Activated naive CD4-positive, alpha-beta T cell treated with anti-CD3 and anti-CD28 coated beads, Interleukin-2, amount 10 ng/mL, durations not matched to agents 7 days and 5 days (primary cell): ENCODE measurements at regions not wholly inside any gene's neighbourhood (a gene's known extent, or its start where the extent isn't known, plus 50 kb on each side); places are given as distances from the start of the nearest gene placed in this dataset.

Source experiments
- CTCF ChIA-PET: fragments of 350-600 bp; sonication (Branson Sonifier 250); formaldehyde crosslinking; loops from one replicate; lab custom pipeline; 2021; ENCODE audit warnings: antibody characterized with exemption; lab: Charles Lee
- DNase-seq: peaks from one replicate; pipeline ENCODE4 v3.0.0-alpha.2; 2020
- H3K27ac Mint-ChIP-seq: one replicate; pipeline ENCODE4 v1.8.0; 2021; ENCODE audit warnings: mild to moderate bottlenecking, moderate library complexity, mixed read lengths
- H3K27me3 Mint-ChIP-seq: one replicate; pipeline ENCODE4 v1.8.0; 2021; ENCODE audit warnings: mild to moderate bottlenecking, mixed read lengths
- H3K36me3 Mint-ChIP-seq: one replicate; pipeline ENCODE4 v1.8.0; 2021; ENCODE audit warnings: mixed read lengths
- H3K4me1 Mint-ChIP-seq: one replicate; pipeline ENCODE4 v1.8.0; 2021; ENCODE audit warnings: mixed read lengths
- H3K4me3 Mint-ChIP-seq: one replicate; pipeline ENCODE4 v1.8.0; 2021; ENCODE audit warnings: mild to moderate bottlenecking, moderate library complexity, mixed read lengths
- H3K9me3 Mint-ChIP-seq: one replicate; pipeline ENCODE4 v1.8.0; 2021; ENCODE audit warnings: mixed read lengths

DNA sequence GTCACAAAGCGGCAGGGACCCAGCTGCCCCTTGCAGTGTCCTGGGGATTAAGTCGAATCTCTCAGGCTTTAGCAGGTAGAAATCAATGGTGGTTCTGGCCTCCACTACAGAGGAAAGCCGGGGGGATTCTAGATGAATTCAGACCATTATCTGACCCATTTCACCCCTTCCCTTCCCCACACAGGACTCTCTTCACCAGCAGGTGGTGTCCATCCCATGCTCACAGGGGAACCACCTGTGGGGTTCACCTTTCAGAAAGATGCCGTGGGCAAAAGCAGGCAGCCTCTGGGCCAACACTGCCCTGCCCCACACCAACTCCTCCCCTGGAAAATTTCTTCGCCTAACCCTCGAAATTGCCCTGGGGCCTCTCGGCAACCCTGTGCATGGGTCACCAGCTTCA, 123.8 kb upstream of the GGTLC1 start:
- DNase-seq, result no peak
- Mint-ChIP-seq H3K4me1 (no peaks in the 10 kb centered on the region), H3K36me3 (no peaks in the 10 kb centered on the region), H3K27me3 (peaks cover 12% of the 10 kb centered on the region), H3K9me3 (no peaks in the 10 kb centered on the region), H3K4me3 (no peak overlapping the region), H3K27ac (no peak overlapping the region)
- CTCF ChIA-PET, result interaction anchor here (1.0 kb wide), 1 partner anchor 11 kb away, joined by 3 read pairs; no protein-coding TSS in a partner anchor

DNA sequence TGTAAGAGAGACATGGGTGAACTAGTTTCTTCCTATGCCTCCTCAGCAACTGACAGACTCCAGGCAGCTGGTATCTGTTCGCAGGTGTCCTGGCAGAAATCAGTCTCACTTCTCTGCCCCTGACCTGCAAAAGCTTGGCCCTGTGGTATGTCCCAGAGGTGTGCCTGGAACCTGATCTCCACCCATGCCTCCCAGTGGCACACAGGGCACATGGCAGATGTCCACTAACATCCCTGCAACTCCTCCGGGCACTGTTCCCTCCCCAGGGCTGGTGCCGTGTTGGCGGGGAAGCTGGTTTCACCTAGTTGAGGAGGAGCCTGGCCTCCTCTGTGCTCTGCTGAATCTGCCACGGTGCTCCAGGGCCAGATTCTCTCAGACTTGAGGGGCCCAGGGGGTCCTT, 123.3 kb upstream of the GGTLC1 start:
- Mint-ChIP-seq H3K4me1 (no peaks in the 10 kb centered on the region), H3K9me3 (no peaks in the 10 kb centered on the region), H3K36me3 (no peaks in the 10 kb centered on the region), H3K27me3 (peaks cover 16% of the 10 kb centered on the region), H3K4me3 (no peak overlapping the region), H3K27ac (no peak overlapping the region)
- CTCF ChIA-PET, result interaction anchor here (1.0 kb wide), 1 partner anchor 10 kb away, joined by 3 read pairs; no protein-coding TSS in a partner anchor
- DNase-seq, result no peak

DNA sequence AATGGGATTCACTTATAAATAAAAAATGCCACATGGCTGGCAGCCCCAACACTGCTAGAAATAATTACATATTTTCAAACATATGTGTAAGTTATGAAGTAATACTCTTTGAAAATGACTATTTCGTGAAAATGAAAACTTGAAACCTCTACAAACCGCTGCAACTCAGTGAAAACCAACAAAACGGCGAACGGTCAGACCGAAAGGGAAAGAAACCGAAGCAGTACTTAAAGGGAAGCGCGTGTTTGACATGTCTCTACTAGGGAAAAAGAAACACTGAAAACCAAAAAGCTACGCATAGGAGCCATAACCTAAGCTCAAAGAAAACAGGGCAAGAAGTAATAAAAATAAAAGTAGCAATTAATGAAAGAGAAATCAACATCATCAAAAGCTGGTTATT, 121.0 kb upstream of the GGTLC1 start:
- no peak overlapping the region for H3K4me3 Mint-ChIP-seq
- CTCF ChIA-PET, result interaction anchor here (0.7 to 1.9 kb wide), 4 partner anchors 8 to 821 kb away, joined by 3 to 6 read pairs (median 4); no protein-coding TSS in a partner anchor
- H3K27me3 Mint-ChIP-seq, result peaks cover 26% of the 10 kb centered on the region
- H3K9me3 Mint-ChIP-seq, result no peaks in the 10 kb centered on the region
- DNase-seq, result no peak
- H3K27ac Mint-ChIP-seq, result no peak overlapping the region
- H3K36me3 Mint-ChIP-seq, result no peaks in the 10 kb centered on the region
- H3K4me1 Mint-ChIP-seq, result no peaks in the 10 kb centered on the region

DNA sequence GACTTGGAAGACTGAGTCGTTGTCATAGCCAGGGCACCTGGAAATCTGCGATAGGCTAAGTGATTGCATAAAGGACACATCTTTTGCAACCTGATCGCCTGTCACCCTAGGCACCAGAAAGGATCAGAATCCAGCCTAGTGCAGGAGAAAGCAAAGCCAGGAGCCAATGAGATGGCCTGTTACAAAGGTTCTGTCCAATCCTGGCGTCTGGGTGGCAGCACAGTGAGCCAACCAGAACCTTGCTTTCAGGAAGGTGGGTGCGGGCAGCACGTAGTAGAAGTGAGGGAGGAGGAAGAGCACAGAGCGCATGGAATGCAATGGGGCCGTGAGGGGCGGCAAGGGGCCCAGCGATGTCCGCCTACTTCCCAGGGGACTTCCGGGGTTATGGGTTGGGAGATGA, 120.4 kb upstream of the GGTLC1 start:
- H3K27ac Mint-ChIP-seq, result no peak overlapping the region
- H3K36me3 Mint-ChIP-seq, result no peaks in the 10 kb centered on the region
- CTCF ChIA-PET, result no interaction called here
- DNase-seq, result no peak
- no peaks in the 10 kb centered on the region for H3K9me3 Mint-ChIP-seq
- H3K27me3 Mint-ChIP-seq, result peaks cover 31% of the 10 kb centered on the region
- H3K4me3 Mint-ChIP-seq, result no peak overlapping the region
- H3K4me1 Mint-ChIP-seq, result no peaks in the 10 kb centered on the region

DNA sequence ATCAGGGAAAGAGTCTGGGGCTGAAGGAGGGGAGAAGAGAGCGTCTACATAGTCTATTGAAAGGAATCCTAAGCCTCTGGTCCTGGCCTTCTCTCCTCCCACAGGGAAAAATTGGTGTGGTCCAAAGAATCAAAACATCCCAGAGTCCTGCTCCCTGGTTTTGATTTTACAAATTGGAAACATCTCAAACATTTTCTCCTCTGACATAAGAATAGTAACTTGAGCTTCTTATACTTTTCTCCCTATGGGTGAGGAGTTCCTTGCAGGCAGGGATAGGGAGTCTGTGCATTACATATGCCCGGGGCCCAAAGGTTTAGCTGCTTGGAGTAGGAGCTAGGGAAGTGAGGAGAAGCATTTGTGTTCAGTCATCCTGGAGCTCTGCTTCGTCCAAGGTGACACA, 120.0 kb upstream of the GGTLC1 start:
- Mint-ChIP-seq H3K9me3 (no peaks in the 10 kb centered on the region), H3K27me3 (peaks cover 34% of the 10 kb centered on the region), H3K4me3 (no peak overlapping the region), H3K27ac (no peak overlapping the region), H3K4me1 (no peaks in the 10 kb centered on the region), H3K36me3 (no peaks in the 10 kb centered on the region)
- DNase-seq, result no peak
- CTCF ChIA-PET, result no interaction called here

DNA sequence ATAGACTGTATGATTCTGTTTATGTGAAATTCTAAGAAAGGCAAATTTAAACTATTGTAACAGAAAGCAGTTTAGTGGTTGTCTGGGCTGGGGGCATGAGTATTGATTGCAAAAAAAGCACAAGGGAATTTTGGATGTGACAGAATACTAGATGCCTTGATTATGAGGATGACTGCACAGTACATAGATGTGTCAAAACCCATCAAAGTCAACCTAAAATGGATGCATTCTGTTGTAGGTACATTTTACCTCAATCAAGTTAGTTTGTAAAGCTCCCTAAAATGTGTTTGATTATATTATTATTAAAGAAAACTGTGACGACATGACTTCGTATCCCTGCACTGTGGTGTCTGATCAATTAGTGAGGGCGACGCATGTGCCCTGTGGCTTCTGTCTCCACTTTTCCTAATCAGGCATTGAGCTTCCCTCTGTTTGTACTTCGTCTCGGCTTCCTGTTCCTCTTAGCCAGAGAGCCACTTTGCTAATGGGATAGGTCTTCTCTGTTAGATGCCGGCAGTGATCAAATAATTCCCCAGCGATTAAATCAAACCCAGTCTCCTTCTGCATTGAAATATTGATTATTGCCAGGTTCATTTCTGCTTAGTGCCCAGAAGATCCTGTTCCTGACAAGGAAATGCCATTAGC, 118.3 kb upstream of the GGTLC1 start:
- H3K4me3 Mint-ChIP-seq, result no peak overlapping the region
- H3K4me1 Mint-ChIP-seq, result no peaks in the 10 kb centered on the region
- no peak overlapping the region for H3K27ac Mint-ChIP-seq
- H3K36me3 Mint-ChIP-seq, result no peaks in the 10 kb centered on the region
- no peak for DNase-seq
- H3K27me3 Mint-ChIP-seq, result peaks cover 32% of the 10 kb centered on the region
- no peaks in the 10 kb centered on the region for H3K9me3 Mint-ChIP-seq
- CTCF ChIA-PET, result interaction anchor here (1.5 kb wide), 1 partner anchor 169 kb away, joined by 3 read pairs; no protein-coding TSS in a partner anchor

DNA sequence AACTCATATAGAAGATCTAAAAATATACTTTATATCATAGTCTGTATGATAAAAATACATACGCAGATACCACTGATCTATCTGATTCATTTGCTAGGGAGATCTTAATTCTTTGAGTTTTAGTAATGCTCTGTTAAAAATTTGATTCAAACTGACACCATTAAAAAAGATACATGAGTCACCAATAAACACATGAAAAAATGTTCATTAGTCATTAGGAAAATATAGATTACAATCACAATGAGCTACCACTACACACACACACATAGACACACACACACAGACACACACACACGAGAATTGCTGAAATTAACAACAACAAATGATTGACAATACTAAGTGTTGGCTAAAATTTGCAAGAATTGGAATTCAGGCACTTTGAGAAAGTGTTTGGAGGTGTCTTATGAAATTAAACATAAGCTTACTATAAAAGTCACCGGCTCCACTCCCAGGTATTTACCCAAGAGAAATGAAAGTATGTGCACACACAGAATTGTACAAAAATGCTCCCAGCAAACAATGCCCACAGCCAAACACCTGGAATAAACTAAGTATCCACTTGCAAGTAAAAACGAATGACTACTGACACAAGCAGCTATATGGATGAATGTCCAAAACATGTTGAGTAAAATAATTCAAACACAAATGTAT, 117.7 kb upstream of the GGTLC1 start:
- Mint-ChIP-seq H3K36me3 (no peaks in the 10 kb centered on the region), H3K4me1 (no peaks in the 10 kb centered on the region), H3K27me3 (peaks cover 31% of the 10 kb centered on the region), H3K27ac (no peak overlapping the region), H3K9me3 (no peaks in the 10 kb centered on the region), H3K4me3 (no peak overlapping the region)
- CTCF ChIA-PET, result interaction anchor here (1.5 kb wide), 1 partner anchor 169 kb away, joined by 3 read pairs; no protein-coding TSS in a partner anchor
- no peak for DNase-seq

DNA sequence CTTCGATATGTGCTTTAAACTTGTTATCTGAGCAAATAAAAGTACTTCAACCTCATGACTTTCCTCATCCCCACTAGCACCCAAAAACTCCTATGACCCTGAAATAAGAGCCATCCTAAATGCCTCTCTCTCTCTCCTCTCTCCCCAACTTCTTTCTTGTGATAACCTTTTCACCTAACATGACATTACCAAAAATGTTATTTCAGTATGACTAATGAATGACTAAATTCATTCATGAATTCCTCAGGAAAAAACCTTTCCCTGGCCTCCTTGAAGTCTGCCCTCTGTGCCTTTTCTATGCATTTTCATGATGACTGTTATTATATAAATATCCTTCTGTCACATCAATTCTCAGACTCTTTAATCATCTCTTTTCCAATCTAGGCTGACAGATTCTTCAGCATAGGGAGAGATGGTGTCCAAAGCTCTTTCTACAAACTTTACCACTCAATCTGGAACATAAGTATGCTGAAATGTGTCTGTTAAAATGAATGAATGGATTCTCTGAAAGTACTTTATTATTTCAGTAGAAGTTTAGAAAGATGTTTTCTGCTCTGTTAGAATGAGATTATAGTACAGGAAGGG, 114.3 kb upstream of the GGTLC1 start:
- CTCF ChIA-PET, result interaction anchor here (0.7 to 2.2 kb wide), 12 partner anchors 9 to 815 kb away, joined by 3 to 19 read pairs (median 4); no protein-coding TSS in a partner anchor
- Mint-ChIP-seq H3K4me3 (no peak overlapping the region), H3K27me3 (peaks cover 22% of the 10 kb centered on the region), H3K27ac (no peak overlapping the region), H3K4me1 (peaks cover 13% of the 10 kb centered on the region), H3K36me3 (no peaks in the 10 kb centered on the region), H3K9me3 (no peaks in the 10 kb centered on the region)
- DNase-seq, result no peak

DNA sequence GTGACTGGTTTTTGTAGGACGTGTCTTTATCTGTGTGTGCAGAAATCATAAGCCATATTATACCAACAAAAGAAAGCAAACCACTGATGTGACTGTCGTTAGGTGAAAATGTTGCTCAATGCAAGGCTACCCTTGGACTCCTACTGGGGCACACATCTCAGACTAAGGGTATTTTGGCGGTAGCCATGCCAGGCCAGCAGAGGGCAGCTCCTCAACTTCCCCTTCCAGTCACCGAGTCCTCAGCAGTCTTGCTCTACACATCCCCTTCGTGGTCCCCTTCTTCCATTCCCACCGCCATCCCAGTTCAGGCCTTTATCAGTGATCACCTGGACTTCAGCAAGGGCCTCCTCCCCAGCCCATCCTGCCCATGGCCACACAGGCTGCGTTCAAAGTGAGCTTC, 113.7 kb upstream of the GGTLC1 start:
- Mint-ChIP-seq H3K4me1 (peaks cover 13% of the 10 kb centered on the region), H3K9me3 (no peaks in the 10 kb centered on the region), H3K27ac (no peak overlapping the region), H3K4me3 (no peak overlapping the region), H3K27me3 (peaks cover 22% of the 10 kb centered on the region), H3K36me3 (no peaks in the 10 kb centered on the region)
- CTCF ChIA-PET, result interaction anchor here (0.7 to 2.2 kb wide), 25 partner anchors 8 to 815 kb away, joined by 3 to 19 read pairs (median 4); no protein-coding TSS in a partner anchor
- peak; percentile 50 for DNase-seq

DNA sequence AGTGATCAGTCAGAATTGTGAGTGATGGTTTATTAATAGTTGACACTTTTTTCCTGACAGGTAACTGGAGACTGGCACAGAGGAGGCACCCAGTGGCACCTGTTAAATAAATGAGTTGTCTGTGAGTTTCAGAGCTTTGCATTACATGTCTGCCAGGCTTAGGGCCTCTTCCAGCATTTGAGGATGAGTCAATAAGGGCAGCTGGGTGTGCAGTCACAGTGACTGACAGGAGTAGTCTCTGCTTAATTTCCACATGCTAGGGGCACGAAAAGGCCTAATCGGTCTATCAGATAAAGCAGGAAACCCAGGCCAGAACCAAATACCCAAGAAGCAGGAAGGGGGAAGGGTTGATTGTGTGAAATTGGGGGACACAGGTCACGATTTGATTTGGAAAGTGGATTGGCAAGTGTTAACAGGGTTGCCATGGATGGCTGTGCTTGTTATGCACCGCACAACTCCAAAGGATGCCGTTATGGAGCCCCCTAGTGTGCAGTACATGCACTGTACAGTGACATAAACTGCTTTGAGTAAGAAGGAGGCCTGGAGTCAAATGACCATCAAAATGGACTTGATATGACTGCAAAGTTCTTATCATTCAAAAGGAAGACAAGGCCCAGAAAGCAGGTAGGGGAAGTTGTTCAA, 111.9 kb upstream of the GGTLC1 start:
- Mint-ChIP-seq H3K27me3 (peaks cover 25% of the 10 kb centered on the region), H3K9me3 (no peaks in the 10 kb centered on the region), H3K4me3 (no peak overlapping the region), H3K27ac (no peak overlapping the region), H3K36me3 (no peaks in the 10 kb centered on the region), H3K4me1 (peaks cover 13% of the 10 kb centered on the region)
- CTCF ChIA-PET, result interaction anchor here (0.6 to 1.6 kb wide), 16 partner anchors 10 to 166 kb away, joined by 3 to 11 read pairs (median 3); no protein-coding TSS in a partner anchor
- peak; percentile 72 for DNase-seq

DNA sequence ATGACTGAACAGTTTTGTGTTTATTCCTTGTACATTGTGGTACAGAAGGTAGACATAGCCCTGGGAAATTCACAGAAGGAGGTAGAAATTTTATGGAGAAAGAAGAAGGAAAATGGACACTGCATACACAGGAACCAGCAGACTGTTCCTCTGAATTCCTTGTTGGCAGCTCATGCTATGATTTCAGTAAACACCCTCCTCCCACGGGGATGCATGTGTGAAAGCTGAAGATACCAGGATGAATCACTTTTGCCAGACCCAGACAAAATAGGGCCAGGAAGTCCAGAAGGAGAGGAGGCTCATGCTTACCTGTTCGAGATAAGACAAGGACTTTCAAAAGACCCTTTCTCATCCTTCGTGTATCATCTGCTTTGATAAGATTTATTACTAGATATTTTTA, 110.3 kb upstream of the GGTLC1 start:
- no peaks in the 10 kb centered on the region for H3K36me3 Mint-ChIP-seq
- no peak overlapping the region for H3K27ac Mint-ChIP-seq
- peaks cover 13% of the 10 kb centered on the region for H3K27me3 Mint-ChIP-seq
- no peak overlapping the region for H3K4me3 Mint-ChIP-seq
- DNase-seq, result no peak
- H3K4me1 Mint-ChIP-seq, result peaks cover 13% of the 10 kb centered on the region
- CTCF ChIA-PET, result interaction anchor here (1.1 kb wide), 1 partner anchor 160 kb away, joined by 4 read pairs; no protein-coding TSS in a partner anchor
- no peaks in the 10 kb centered on the region for H3K9me3 Mint-ChIP-seq

DNA sequence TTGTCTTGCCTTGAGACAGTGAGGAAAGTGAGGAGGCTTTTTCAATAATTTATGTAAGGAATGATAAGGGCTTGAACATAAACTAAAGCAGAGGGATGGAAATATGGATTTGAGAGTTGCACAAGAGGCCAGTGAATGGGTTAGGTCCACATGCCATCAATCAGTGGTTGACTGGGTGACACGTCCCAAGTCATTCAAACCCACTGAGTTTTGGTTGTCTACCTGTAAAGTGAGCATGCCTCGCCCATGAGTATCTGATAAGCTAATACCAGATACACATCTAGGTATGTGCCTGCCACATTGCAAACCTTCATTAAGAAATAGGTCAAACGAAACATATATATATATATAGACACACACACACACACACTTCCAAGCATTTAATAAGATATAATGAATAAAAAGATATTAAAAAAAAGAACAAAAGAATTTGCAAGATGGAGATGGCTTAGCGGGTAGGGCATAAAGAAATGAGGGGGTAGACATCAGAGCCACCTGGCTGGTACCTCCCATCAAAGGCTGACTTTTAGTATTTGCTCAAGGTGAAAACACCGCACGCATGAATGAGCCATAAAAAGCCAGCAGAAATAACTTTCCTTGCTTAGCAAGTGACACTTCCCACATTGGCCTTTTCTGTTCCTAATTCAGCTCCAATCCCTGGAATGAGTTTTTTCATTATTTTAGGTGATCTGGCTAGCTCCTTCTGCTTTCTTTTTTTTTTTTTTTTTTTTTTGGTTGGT, 109.1 kb upstream of the GGTLC1 start:
- H3K27ac Mint-ChIP-seq, result no peak overlapping the region
- CTCF ChIA-PET, result interaction anchor here (1.1 to 1.4 kb wide), 2 partner anchors 159 to 160 kb away, joined by 3 to 4 read pairs; no protein-coding TSS in a partner anchor
- peaks cover 11% of the 10 kb centered on the region for H3K27me3 Mint-ChIP-seq
- no peaks in the 10 kb centered on the region for H3K36me3 Mint-ChIP-seq
- DNase-seq, result no peak
- H3K4me1 Mint-ChIP-seq, result peaks cover 13% of the 10 kb centered on the region
- H3K9me3 Mint-ChIP-seq, result no peaks in the 10 kb centered on the region
- H3K4me3 Mint-ChIP-seq, result no peak overlapping the region

DNA sequence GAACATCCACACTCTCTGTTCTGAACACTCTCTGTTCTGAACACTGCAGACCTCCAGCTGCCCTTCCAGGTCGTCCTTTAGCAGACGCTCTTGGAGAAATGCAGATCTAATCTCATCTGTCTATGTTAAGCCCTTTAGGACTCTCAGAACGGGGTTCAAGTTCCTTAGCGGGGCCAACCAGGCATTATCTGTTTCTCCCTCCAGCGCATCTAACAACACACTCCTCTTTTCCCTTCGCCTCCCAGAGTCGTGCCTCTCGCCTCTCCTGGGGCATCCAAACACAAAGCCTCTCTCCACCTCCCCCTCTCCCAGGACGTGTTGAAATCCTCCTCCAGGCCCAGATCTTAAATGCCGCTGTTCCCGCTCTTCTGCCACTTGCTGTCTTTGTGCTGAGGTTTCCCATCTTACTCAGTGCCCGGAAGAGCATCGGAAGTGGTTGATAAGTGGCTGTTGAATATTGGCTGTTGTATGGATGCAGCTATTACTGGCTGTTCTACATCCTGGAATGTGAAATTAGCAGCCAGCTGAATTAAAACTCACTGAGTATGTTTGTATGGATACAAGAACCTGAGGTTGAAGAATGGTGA, 108.4 kb upstream of the GGTLC1 start:
- H3K36me3 Mint-ChIP-seq, result no peaks in the 10 kb centered on the region
- H3K4me3 Mint-ChIP-seq, result no peak overlapping the region
- H3K27ac Mint-ChIP-seq, result no peak overlapping the region
- H3K9me3 Mint-ChIP-seq, result no peaks in the 10 kb centered on the region
- CTCF ChIA-PET, result interaction anchor here (1.4 kb wide), 1 partner anchor 160 kb away, joined by 3 read pairs; no protein-coding TSS in a partner anchor
- no peak for DNase-seq
- peaks cover 11% of the 10 kb centered on the region for H3K27me3 Mint-ChIP-seq
- peaks cover 13% of the 10 kb centered on the region for H3K4me1 Mint-ChIP-seq
